Psoas muscle (tissue), 7 donors: ENCODE measurements at regions not wholly inside any gene's neighbourhood (a gene's known extent, or its start where the extent isn't known, plus 50 kb on each side); places are given as distances from the start of the nearest gene placed in this dataset.

Source experiments
- ATAC-seq, 4 donors: fragments of 200-7000 bp; cut with Tn5 transposase; one replicate each; pipeline ENCODE4 v1.9.1; 2020; ENCODE audit warnings: moderate library complexity in 3 of 4, mild to moderate bottlenecking in 2 of 4
- DNase-seq, 2 donors: peaks; one replicate each; pipeline ENCODE4 v3.0.0-alpha.2; 2020
- H3K27ac ChIP-seq: fragments of 200-600 bp; one replicate; pipeline ENCODE4 v1.8.0; 2022
- H3K27me3 ChIP-seq, 3 donors: fragments of 200-600 bp in 1 of 3; one replicate each; pipeline versions ENCODE4 v1.6.1 to v1.8.0; 2013 to 2022; ENCODE audit warnings: low read length in 2 of 3, mild to moderate bottlenecking in 2 of 3, moderate library complexity in 1 of 3; ENCODE audit not compliant: insufficient read depth in 3 of 3
- H3K36me3 ChIP-seq, 2 donors: fragments of 200-600 bp in 1 of 2; one replicate each; pipeline versions ENCODE4 v1.6.1 to v1.8.0; 2013 to 2022; ENCODE audit warnings: low read depth in 1 of 2, mild to moderate bottlenecking in 1 of 2, moderate library complexity in 1 of 2; ENCODE audit not compliant: insufficient read depth in 1 of 2
- H3K4me1 ChIP-seq: fragments of 200-600 bp; one replicate; pipeline ENCODE4 v1.8.0; 2022
- H3K4me3 ChIP-seq: fragments of 200-600 bp; one replicate; pipeline ENCODE4 v1.8.0; 2022; ENCODE audit warnings: mild to moderate bottlenecking
- H3K9me3 ChIP-seq: fragments of 200-600 bp; one replicate; pipeline ENCODE4 v1.8.0; 2022
- WGBS, 3 donors: extraction: QIAGEN DNeasy Blood & Tissue Kit; methylation state at CpG; one replicate each; pipeline versions ENCODE4 v1.1.6 to v1.1.7; 2013; 5-methylcytosine and 5-hydroxymethylcytosine counted together
- intact Hi-C, 2 donors: fragments of 100-400 bp; cut with DNase I; formaldehyde crosslinking; loops; one replicate each; pipeline versions ENCODE4 v1.11.0 to v1.14.2; 2022
- TF ChIP-seq, protein P1 (sequence below): fragments of 200-600 bp; IDR thresholded peaks from one replicate; pipeline ENCODE4 v1.8.0; 2022; ENCODE audit warnings: antibody characterized with exemption
- donor health status: healthy with polysubstance abuse.
- donor health status: DM: no; HTN: no; CAD: no; lungs with moderate emphysema.
- donor health status: Bipolar disorder and iron deficiency.
- donor health status: healthy.
- donor health status: DM: yes; HTN: yes; CAD: no.
- donor health status: DM: no; HTN: no; CAD: no.
- donor health status: DM: yes; HTN: yes; CAD: no.

GRCh38 chr1:194081444-194081843 is 895.0 kb upstream of the B3GALT2 start:
- ATAC-seq (no peak), DNase-seq (no peak)

DNA sequence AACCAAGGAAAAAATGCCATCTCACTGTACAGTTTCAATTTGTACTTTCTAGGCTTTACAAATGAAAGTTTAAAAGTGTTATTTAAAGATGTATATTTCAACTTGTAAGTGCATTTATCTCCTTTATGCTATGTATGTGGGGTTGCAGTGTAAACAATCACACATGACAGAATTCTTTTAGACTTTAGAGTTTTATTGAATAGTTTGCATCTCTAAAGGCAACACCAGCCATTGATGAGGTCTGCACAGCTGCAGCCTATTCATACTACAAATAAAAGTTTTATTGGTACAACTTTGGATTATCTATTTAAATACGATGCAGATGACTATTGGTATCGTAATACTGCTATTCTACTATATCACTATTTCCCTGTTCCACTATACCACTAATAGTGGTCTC is 894.4 kb upstream of the B3GALT2 start:
- no peak overlapping the region for H3K27ac ChIP-seq
- WGBS, 3 donors = 92 to 97% (median 93%) methylated on average over 2 of the region's 2 CpGs
- no peaks in the 10 kb centered on the region for H3K4me1 ChIP-seq
- intact Hi-C loops = no loop called here
- no peak for DNase-seq
- TF ChIP-seq, protein P1, sequence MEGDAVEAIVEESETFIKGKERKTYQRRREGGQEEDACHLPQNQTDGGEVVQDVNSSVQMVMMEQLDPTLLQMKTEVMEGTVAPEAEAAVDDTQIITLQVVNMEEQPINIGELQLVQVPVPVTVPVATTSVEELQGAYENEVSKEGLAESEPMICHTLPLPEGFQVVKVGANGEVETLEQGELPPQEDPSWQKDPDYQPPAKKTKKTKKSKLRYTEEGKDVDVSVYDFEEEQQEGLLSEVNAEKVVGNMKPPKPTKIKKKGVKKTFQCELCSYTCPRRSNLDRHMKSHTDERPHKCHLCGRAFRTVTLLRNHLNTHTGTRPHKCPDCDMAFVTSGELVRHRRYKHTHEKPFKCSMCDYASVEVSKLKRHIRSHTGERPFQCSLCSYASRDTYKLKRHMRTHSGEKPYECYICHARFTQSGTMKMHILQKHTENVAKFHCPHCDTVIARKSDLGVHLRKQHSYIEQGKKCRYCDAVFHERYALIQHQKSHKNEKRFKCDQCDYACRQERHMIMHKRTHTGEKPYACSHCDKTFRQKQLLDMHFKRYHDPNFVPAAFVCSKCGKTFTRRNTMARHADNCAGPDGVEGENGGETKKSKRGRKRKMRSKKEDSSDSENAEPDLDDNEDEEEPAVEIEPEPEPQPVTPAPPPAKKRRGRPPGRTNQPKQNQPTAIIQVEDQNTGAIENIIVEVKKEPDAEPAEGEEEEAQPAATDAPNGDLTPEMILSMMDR = no peak
- H3K4me3 ChIP-seq = no peak overlapping the region
- H3K9me3 ChIP-seq = no peaks in the 10 kb centered on the region
- no peaks in the 10 kb centered on the region for H3K36me3 ChIP-seq
- H3K27me3 ChIP-seq = no peaks in the 10 kb centered on the region
- no peak for ATAC-seq

More at GRCh38 chr1:194081444-194081843, 895.0 kb upstream of the B3GALT2 start:
- H3K27ac ChIP-seq = no peak overlapping the region
- no peaks in the 10 kb centered on the region for H3K27me3 ChIP-seq
- H3K9me3 ChIP-seq = no peaks in the 10 kb centered on the region
- no peaks in the 10 kb centered on the region for H3K4me1 ChIP-seq
- TF ChIP-seq, protein P1 = no peak
- H3K36me3 ChIP-seq = no peaks in the 10 kb centered on the region
- intact Hi-C loops = no loop called here
- H3K4me3 ChIP-seq = no peak overlapping the region

DNA sequence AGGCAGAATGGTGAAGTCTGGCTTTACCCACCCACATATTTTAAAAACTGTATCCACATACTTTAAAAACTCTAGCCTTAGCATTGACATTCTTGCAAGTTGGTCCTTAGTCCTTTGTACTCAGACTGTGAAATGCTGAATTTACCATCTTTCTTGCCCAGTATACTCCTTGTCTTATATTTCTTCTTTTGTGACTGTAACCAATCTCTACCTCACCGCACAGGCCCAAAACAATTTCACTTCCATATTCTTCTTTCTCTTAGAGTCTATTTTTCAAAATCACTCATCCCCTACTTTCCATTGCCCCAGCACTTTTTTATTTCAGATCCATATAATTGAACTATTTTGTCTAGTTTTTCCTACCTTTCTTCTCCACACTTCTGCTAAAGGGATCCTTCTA is 892.4 kb upstream of the B3GALT2 start:
- ATAC-seq (no peak), DNase-seq (no peak)
- H3K27ac ChIP-seq = no peak overlapping the region
- H3K36me3 ChIP-seq = no peaks in the 10 kb centered on the region
- H3K4me1 ChIP-seq = no peaks in the 10 kb centered on the region
- TF ChIP-seq, protein P1 = no peak
- intact Hi-C loops = no loop called here
- no peaks in the 10 kb centered on the region for H3K27me3 ChIP-seq
- 69 to 80% (median 72%) methylated on average over 1 of the region's 1 CpG for WGBS, 3 donors
- no peak overlapping the region for H3K4me3 ChIP-seq
- H3K9me3 ChIP-seq = no peaks in the 10 kb centered on the region

DNA sequence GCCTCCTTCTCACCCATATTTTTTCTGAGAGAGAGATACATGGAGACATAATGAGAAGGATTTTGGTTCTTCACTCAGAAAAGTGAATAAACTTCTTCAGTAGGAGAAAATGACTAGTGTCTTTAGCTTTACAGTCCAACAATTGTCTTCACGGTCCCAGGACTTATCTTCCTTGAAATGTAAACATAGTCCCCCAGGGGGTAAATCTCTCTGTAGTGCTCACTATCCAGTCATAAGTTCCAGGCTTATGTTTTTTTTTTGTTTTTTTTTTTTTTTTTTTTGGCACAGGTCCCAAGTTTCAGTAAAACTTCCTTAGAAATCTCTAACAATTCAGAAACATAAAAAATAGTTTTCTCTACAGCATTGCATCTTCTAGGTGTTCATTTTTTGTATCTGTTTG is 890.2 kb upstream of the B3GALT2 start:
- 17 to 23% (median 18%) methylated on average over 1 of the region's 1 CpG for WGBS, 3 donors
- ATAC-seq = no peak
- intact Hi-C loops = no loop called here

GRCh38 chr1:194073833-194074232 is 887.4 kb upstream of the B3GALT2 start:
- intact Hi-C loops = no loop called here
- Histone ChIP-seq H3K4me1 (no peaks in the 10 kb centered on the region), H3K36me3 (no peaks in the 10 kb centered on the region), H3K27me3 (no peaks in the 10 kb centered on the region), H3K27ac (no peak overlapping the region), H3K9me3 (no peaks in the 10 kb centered on the region), H3K4me3 (no peak overlapping the region)
- TF ChIP-seq, protein P1 = no peak
- WGBS, 3 donors = 31 to 37% (median 34%) methylated on average over 3 of the region's 3 CpGs
- DNase-seq (no peak), ATAC-seq (no peak)

More for the DNA sequence above, 890.2 kb upstream of the B3GALT2 start:
- H3K27ac ChIP-seq = no peak overlapping the region
- no peaks in the 10 kb centered on the region for H3K4me1 ChIP-seq
- no peak overlapping the region for H3K4me3 ChIP-seq
- no peak for DNase-seq
- H3K36me3 ChIP-seq = no peaks in the 10 kb centered on the region
- TF ChIP-seq, protein P1 = no peak
- no peaks in the 10 kb centered on the region for H3K27me3 ChIP-seq
- H3K9me3 ChIP-seq = no peaks in the 10 kb centered on the region
